MM.1S (cell line): ENCODE measurements at regions not wholly inside any gene's neighbourhood (a gene's known extent, or its start where the extent isn't known, plus 50 kb on each side); places are given as distances from the start of the nearest gene placed in this dataset.

Experiments
- EZH2 ChIP-seq: fragments of 300-600 bp; sonication (generic); optimal IDR thresholded peaks from 2 replicates; pipeline ENCODE3; 2017; ENCODE audit warnings: low read depth, mild to moderate bottlenecking, antibody characterized with exemption, low read length, mixed read lengths
- TF ChIP-seq, protein P1 (sequence below): fragments of 300-600 bp; sonication (generic); IDR thresholded peaks from 2 replicates; pipeline ENCODE4 v1.5.1; 2016; ENCODE audit warnings: antibody characterized with exemption, low read length, mixed read lengths

DNA sequence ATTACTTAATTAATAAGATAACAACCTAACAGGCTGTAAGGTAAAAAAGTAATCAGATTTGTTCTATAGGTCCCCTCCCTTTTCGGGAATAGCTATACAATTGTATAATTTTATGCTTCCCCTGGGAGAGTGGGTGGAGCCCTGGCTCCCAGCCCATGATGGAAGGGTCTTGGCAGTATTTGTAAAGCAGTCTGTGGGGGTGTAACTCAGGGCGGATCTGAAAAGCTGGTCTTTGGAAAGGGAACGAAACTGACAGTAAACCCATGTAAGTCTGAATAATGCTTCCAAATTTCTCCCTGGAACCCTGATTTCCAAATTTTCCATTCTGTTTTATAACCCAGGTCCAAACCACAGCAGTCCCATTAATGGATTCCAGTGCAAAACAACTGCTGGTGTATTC lies 110.4 kb downstream of the DAD1 start:
- TF ChIP-seq, protein P1, sequence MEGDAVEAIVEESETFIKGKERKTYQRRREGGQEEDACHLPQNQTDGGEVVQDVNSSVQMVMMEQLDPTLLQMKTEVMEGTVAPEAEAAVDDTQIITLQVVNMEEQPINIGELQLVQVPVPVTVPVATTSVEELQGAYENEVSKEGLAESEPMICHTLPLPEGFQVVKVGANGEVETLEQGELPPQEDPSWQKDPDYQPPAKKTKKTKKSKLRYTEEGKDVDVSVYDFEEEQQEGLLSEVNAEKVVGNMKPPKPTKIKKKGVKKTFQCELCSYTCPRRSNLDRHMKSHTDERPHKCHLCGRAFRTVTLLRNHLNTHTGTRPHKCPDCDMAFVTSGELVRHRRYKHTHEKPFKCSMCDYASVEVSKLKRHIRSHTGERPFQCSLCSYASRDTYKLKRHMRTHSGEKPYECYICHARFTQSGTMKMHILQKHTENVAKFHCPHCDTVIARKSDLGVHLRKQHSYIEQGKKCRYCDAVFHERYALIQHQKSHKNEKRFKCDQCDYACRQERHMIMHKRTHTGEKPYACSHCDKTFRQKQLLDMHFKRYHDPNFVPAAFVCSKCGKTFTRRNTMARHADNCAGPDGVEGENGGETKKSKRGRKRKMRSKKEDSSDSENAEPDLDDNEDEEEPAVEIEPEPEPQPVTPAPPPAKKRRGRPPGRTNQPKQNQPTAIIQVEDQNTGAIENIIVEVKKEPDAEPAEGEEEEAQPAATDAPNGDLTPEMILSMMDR = no peak
- TF ChIP-seq EZH2 = no peak
